Osteoblast (primary cell): ENCODE measurements at regions not wholly inside any gene's neighbourhood (a gene's known extent, or its start where the extent isn't known, plus 50 kb on each side); places are given as distances from the start of the nearest gene placed in this dataset.

Source experiments
- DNase-seq: peaks from one replicate; pipeline ENCODE4 v3.0.0; 2011; ENCODE audit warnings: low spot score, mixed read lengths; ENCODE audit not compliant: insufficient read length; ENCODE audit errors: missing footprints
- H2AFZ ChIP-seq: 2 replicates; pipeline ENCODE4 v1.6.0; 2011; ENCODE audit warnings: mild to moderate bottlenecking, low read length
- H3K27ac ChIP-seq: 2 replicates; pipeline ENCODE4 v1.5.1; 2011; ENCODE audit warnings: mild to moderate bottlenecking, low read depth, low read length, moderate library complexity
- H3K27me3 ChIP-seq: 2 replicates; pipeline ENCODE4 v1.6.0; 2012; ENCODE audit warnings: mild to moderate bottlenecking, control low read depth, inconsistent platforms, low read length, moderate library complexity; ENCODE audit not compliant: insufficient read depth
- H3K36me3 ChIP-seq: 2 replicates; pipeline ENCODE4 v1.5.1; 2011; ENCODE audit warnings: mild to moderate bottlenecking, low read length, control low read depth, moderate library complexity; ENCODE audit not compliant: insufficient read depth
- H3K4me1 ChIP-seq: 2 replicates; pipeline ENCODE4 v1.5.1; 2011; ENCODE audit warnings: mild to moderate bottlenecking, low read length, control low read depth, moderate library complexity; ENCODE audit not compliant: insufficient read depth
- H3K4me2 ChIP-seq: 2 replicates; pipeline ENCODE4 v1.6.0; 2011; ENCODE audit warnings: mild to moderate bottlenecking, low read length; ENCODE audit not compliant: insufficient read depth
- H3K4me3 ChIP-seq: fragments of 200-600 bp; sonication (generic); 3 replicates; pipeline ENCODE4 v1.5.1; 2012; ENCODE audit warnings: mild to moderate bottlenecking, low read length, inconsistent platforms; ENCODE audit not compliant: insufficient read depth
- H3K79me2 ChIP-seq: 2 replicates; pipeline ENCODE4 v1.6.0; 2012; ENCODE audit warnings: mild to moderate bottlenecking, low read length, control low read depth, inconsistent platforms; ENCODE audit not compliant: insufficient read depth
- H3K9me3 ChIP-seq: 2 replicates; pipeline ENCODE4 v1.5.1; 2011; ENCODE audit warnings: low read depth, low read length, control low read depth
- H4K20me1 ChIP-seq: 2 replicates; pipeline ENCODE4 v1.6.0; 2012; ENCODE audit warnings: mild to moderate bottlenecking, low read length, control low read depth; ENCODE audit not compliant: insufficient read depth
- CTCF ChIP-seq: IDR thresholded peaks from 2 replicates; pipeline ENCODE4 v1.5.1; 2011; ENCODE audit warnings: mild to moderate bottlenecking, low read depth, low read length, moderate library complexity; ENCODE audit errors: extremely low read depth

- no peaks in the 10 kb centered on the region for H3K79me2 ChIP-seq
- H3K4me1 ChIP-seq, result no peaks in the 10 kb centered on the region
- no peaks in the 10 kb centered on the region for H3K9me3 ChIP-seq
- no peak overlapping the region for H3K4me2 ChIP-seq
- H4K20me1 ChIP-seq, result no peaks in the 10 kb centered on the region
- no peaks in the 10 kb centered on the region for H3K36me3 ChIP-seq
- H2AFZ ChIP-seq, result no peak overlapping the region
- DNase-seq, result no peak
- H3K27me3 ChIP-seq, result no peaks in the 10 kb centered on the region
- no peak for TF ChIP-seq CTCF
- H3K27ac ChIP-seq, result no peak overlapping the region
- no peak overlapping the region for H3K4me3 ChIP-seq
These were observed 272.3 kb downstream of the HS3ST3A1 start for GRCh38 chr17:13329421-13329820.

GRCh38 chr17:13323990-13324389, 277.7 kb downstream of the HS3ST3A1 start:
- Histone ChIP-seq H3K9me3 (no peaks in the 10 kb centered on the region), H2AFZ (no peak overlapping the region), H3K36me3 (no peaks in the 10 kb centered on the region), H3K79me2 (no peaks in the 10 kb centered on the region), H3K4me1 (no peaks in the 10 kb centered on the region), H3K4me2 (no peak overlapping the region), H3K4me3 (no peak overlapping the region), H3K27ac (no peak overlapping the region), H4K20me1 (no peaks in the 10 kb centered on the region), H3K27me3 (no peaks in the 10 kb centered on the region)
- TF ChIP-seq CTCF, result no peak
- DNase-seq, result no peak

- no peaks in the 10 kb centered on the region for H3K27me3 ChIP-seq
- H3K4me1 ChIP-seq, result no peaks in the 10 kb centered on the region
- H2AFZ ChIP-seq, result no peak overlapping the region
- H3K79me2 ChIP-seq, result no peaks in the 10 kb centered on the region
- H3K4me3 ChIP-seq, result no peak overlapping the region
- no peak for DNase-seq
- no peak for TF ChIP-seq CTCF
- no peaks in the 10 kb centered on the region for H4K20me1 ChIP-seq
- no peaks in the 10 kb centered on the region for H3K9me3 ChIP-seq
- no peak overlapping the region for H3K27ac ChIP-seq
- H3K4me2 ChIP-seq, result no peak overlapping the region
- H3K36me3 ChIP-seq, result no peaks in the 10 kb centered on the region
These were observed 279.6 kb downstream of the HS3ST3A1 start for GRCh38 chr17:13321951-13322701.

GRCh38 chr17:13320046-13320785, 281.5 kb downstream of the HS3ST3A1 start:
- TF ChIP-seq CTCF, result no peak
- no peaks in the 10 kb centered on the region for H4K20me1 ChIP-seq
- H3K4me2 ChIP-seq, result no peak overlapping the region
- H3K4me3 ChIP-seq, result no peak overlapping the region
- H3K27me3 ChIP-seq, result no peaks in the 10 kb centered on the region
- H3K79me2 ChIP-seq, result no peaks in the 10 kb centered on the region
- no peaks in the 10 kb centered on the region for H3K4me1 ChIP-seq
- no peaks in the 10 kb centered on the region for H3K9me3 ChIP-seq
- H2AFZ ChIP-seq, result no peak overlapping the region
- H3K36me3 ChIP-seq, result no peaks in the 10 kb centered on the region
- DNase-seq, result no peak
- no peak overlapping the region for H3K27ac ChIP-seq
